Astrocyte of the spinal cord (primary cell): ENCODE measurements at regions not wholly inside any gene's neighbourhood (a gene's known extent, or its start where the extent isn't known, plus 50 kb on each side); places are given as distances from the start of the nearest gene placed in this dataset.

Experiments used
- DNase-seq: peaks from one replicate; pipeline ENCODE4 v3.0.0; 2011; ENCODE audit warnings: low read depth, low spot score
- H3K4me3 ChIP-seq: 2 replicates; pipeline ENCODE4 v1.5.1; 2011; ENCODE audit warnings: low read depth, mild to moderate bottlenecking, low read length, moderate library complexity
- CTCF ChIP-seq: IDR thresholded peaks from 2 replicates; pipeline ENCODE4 v1.5.1; 2012; ENCODE audit warnings: low read depth, mild to moderate bottlenecking, low read length, inconsistent platforms
- in situ Hi-C: cut with HindIII; loops from 2 replicates; pipeline ENCODE4 v1.10.0; 2017; ENCODE audit warnings: low sequenced_read_pairs

- no peak for TF ChIP-seq CTCF
- no peak for DNase-seq
- in situ Hi-C loops: no loop called here
- no peak overlapping the region for H3K4me3 ChIP-seq
Observed at GRCh38 chr11:105328061-105328460, 188.5 kb upstream of the CARD18 start.

GRCh38 chr11:105324156-105324555, 184.6 kb upstream of the CARD18 start:
- in situ Hi-C loops: no loop called here
- TF ChIP-seq CTCF: no peak
- no peak for DNase-seq
- H3K4me3 ChIP-seq: no peak overlapping the region

- DNase-seq: no peak
- no peak overlapping the region for H3K4me3 ChIP-seq
- TF ChIP-seq CTCF: no peak
- in situ Hi-C loops: no loop called here
Observed at GRCh38 chr11:105321696-105322095, 182.1 kb upstream of the CARD18 start.

- no peak for TF ChIP-seq CTCF
- DNase-seq: no peak
- in situ Hi-C loops: no loop called here
- H3K4me3 ChIP-seq: no peak overlapping the region
Observed at GRCh38 chr11:105315287-105315686, 175.7 kb upstream of the CARD18 start.

GRCh38 chr11:105312266-105312665, 172.7 kb upstream of the CARD18 start:
- TF ChIP-seq CTCF: no peak
- H3K4me3 ChIP-seq: no peak overlapping the region
- no peak for DNase-seq
- in situ Hi-C loops: no loop called here

GRCh38 chr11:105298630-105299029, 159.1 kb upstream of the CARD18 start:
- no peak for TF ChIP-seq CTCF
- H3K4me3 ChIP-seq: no peak overlapping the region
- in situ Hi-C loops: no loop called here
- peak; percentile 20 for DNase-seq

GRCh38 chr11:105298174-105298573, 158.6 kb upstream of the CARD18 start:
- H3K4me3 ChIP-seq: no peak overlapping the region
- TF ChIP-seq CTCF: no peak
- in situ Hi-C loops: no loop called here
- DNase-seq: no peak
